GM12878 (cell line): ENCODE measurements at regions not wholly inside any gene's neighbourhood (a gene's known extent, or its start where the extent isn't known, plus 50 kb on each side); places are given as distances from the start of the nearest gene placed in this dataset.

Experiments used
- ATAC-seq: fragments of 200-7000 bp; cut with Tn5 transposase; 3 replicates; pipeline ENCODE4 v1.9.1; 2020; ENCODE audit warnings: mild to moderate bottlenecking, moderate library complexity
- BruUV-seq: library from RNA; stranded (reverse); fragments of 400-500 nt; replicated peaks from 2 replicates; lab custom pipeline; 2021; lab: Mats Ljungman, UMichigan
- CTCF ChIA-PET: fragments of 300-600 bp; sonication (Branson Sonifier 250); formaldehyde crosslinking; extraction: SDS; loops from one replicate; lab custom pipeline; 2021; ENCODE audit warnings: inconsistent platforms; lab: Yijun Ruan, JAX
- POLR2A ChIA-PET: fragments of 350-600 bp; formaldehyde crosslinking; extraction: SDS; loops from one replicate; lab custom pipeline; 2021; ENCODE audit warnings: inconsistent platforms; lab: Charles Lee
- RAD21 ChIA-PET: fragments of 300-600 bp; sonication (Branson Sonifier 250); formaldehyde crosslinking; loops from one replicate; lab custom pipeline; 2023; ENCODE audit warnings: antibody characterized with exemption; ENCODE audit not compliant: unreplicated experiment; lab: Charles Lee
- SMC1A ChIA-PET: fragments of 300-600 bp; sonication (Branson Sonifier 250); formaldehyde crosslinking; loops from one replicate; lab custom pipeline; 2023; ENCODE audit not compliant: unreplicated experiment, uncharacterized antibody; lab: Charles Lee
- DNase-seq: peaks from one replicate; pipeline ENCODE4 v3.0.0-alpha.2; 2011; ENCODE audit warnings: low read depth, low spot score
- FAIRE-seq: peaks from 3 replicates; lab custom pipeline; 2011; peaks lifted over from hg19 to GRCh38; lab: Jason Lieb, UNC
- H2AFZ ChIP-seq: 2 replicates; pipeline ENCODE4 v1.6.0; 2011; ENCODE audit warnings: low read depth, low read length, control low read depth; ENCODE audit not compliant: control insufficient read depth
- H3K27ac ChIP-seq: 2 replicates; pipeline ENCODE4 v1.5.1; 2011; ENCODE audit warnings: control low read depth; ENCODE audit not compliant: control insufficient read depth, insufficient read depth
- H3K27me3 ChIP-seq, 2 experiments: replicated peaks in 1 of 2; 2 replicates each; pipeline versions ENCODE4 v1.6.0 to v1.6.1; 2011; ENCODE audit warnings: low read length in 1 of 2; ENCODE audit not compliant: control insufficient read depth in 2 of 2, insufficient read depth in 2 of 2
- H3K36me3 ChIP-seq, 2 experiments: 2 replicates each; pipeline ENCODE4 v1.5.1; 2011; ENCODE audit warnings: low read length in 1 of 2; ENCODE audit not compliant: control insufficient read depth in 2 of 2, insufficient read depth in 2 of 2
- H3K4me1 ChIP-seq: 2 replicates; pipeline ENCODE4 v1.6.1; 2011; ENCODE audit warnings: mild to moderate bottlenecking, low read length, moderate library complexity, mixed read lengths; ENCODE audit not compliant: control insufficient read depth, insufficient read depth
- H3K4me2 ChIP-seq: 2 replicates; pipeline ENCODE4 v1.6.0; 2011; ENCODE audit warnings: control low read depth; ENCODE audit not compliant: control insufficient read depth, insufficient read depth
- H3K4me3 ChIP-seq: fragments of 200-600 bp; sonication (generic); 2 replicates; pipeline ENCODE4 v1.5.1; 2016
- H3K79me2 ChIP-seq: 2 replicates; pipeline ENCODE4 v1.6.0; 2011; ENCODE audit warnings: low read length; ENCODE audit not compliant: control insufficient read depth, insufficient read depth
- H3K9ac ChIP-seq: 2 replicates; pipeline ENCODE4 v1.8.0; 2011; ENCODE audit warnings: low read length, control low read depth, mixed read lengths; ENCODE audit not compliant: control insufficient read depth, insufficient read depth
- H3K9me3 ChIP-seq: replicated peaks from 3 replicates; pipeline ENCODE4 v1.5.1; 2011; ENCODE audit warnings: mild to moderate bottlenecking, low read length; ENCODE audit not compliant: control insufficient read depth, insufficient read depth
- H4K20me1 ChIP-seq: 2 replicates; pipeline ENCODE4 v1.6.0; 2011; ENCODE audit not compliant: control insufficient read depth, insufficient read depth
- BMI1 ChIP-seq: fragments of 450-650 bp; IDR thresholded peaks from 2 replicates; pipeline ENCODE4 v1.6.1; 2016; ENCODE audit warnings: mild to moderate bottlenecking, moderate library complexity, borderline replicate concordance
- CREB1 ChIP-seq: IDR thresholded peaks from 2 replicates; pipeline ENCODE4 v1.6.1; 2012; ENCODE audit warnings: low read depth, mild to moderate bottlenecking, inconsistent platforms
- HDAC2 ChIP-seq: fragments of 200-600 bp; sonication (generic); IDR thresholded peaks from 2 replicates; pipeline ENCODE4 v1.6.1; 2017
- IRF4 ChIP-seq: IDR thresholded peaks from 2 replicates; pipeline ENCODE4 v1.6.1; 2011; ENCODE audit warnings: low read depth, low read length
- NR2C1 ChIP-seq: fragments of 450-650 bp; IDR thresholded peaks from 2 replicates; pipeline ENCODE4 v1.6.1; 2017; ENCODE audit warnings: antibody characterized with exemption, mild to moderate bottlenecking, moderate library complexity
- NRF1 ChIP-seq: conservative IDR thresholded peaks from 2 replicates; pipeline ENCODE4 v1.6.1; 2011; ENCODE audit warnings: mild to moderate bottlenecking, low read depth, low read length, improper control_type of control experiment
- RFX5 ChIP-seq: IDR thresholded peaks from 2 replicates; pipeline ENCODE4 v1.6.1; 2011; ENCODE audit warnings: low read depth, low read length, improper control_type of control experiment
- SMC3 ChIP-seq: IDR thresholded peaks from 2 replicates; pipeline ENCODE4 v1.6.1; 2011; ENCODE audit warnings: low read length, improper control_type of control experiment, borderline replicate concordance
- SUPT20H ChIP-seq: IDR thresholded peaks from 2 replicates; pipeline ENCODE4 v1.6.1; 2011; ENCODE audit warnings: low read depth, mild to moderate bottlenecking, low read length, moderate library complexity, borderline replicate concordance; ENCODE audit not compliant: control insufficient read depth
- ZNF207 ChIP-seq: fragments of 450-650 bp; IDR thresholded peaks from 2 replicates; pipeline ENCODE4 v1.6.1; 2014; ENCODE audit warnings: antibody characterized with exemption, mild to moderate bottlenecking, borderline replicate concordance
- WGBS: methylation state at CpG from one replicate; pipeline ENCODE4 v1.1.6; 2016; ENCODE audit warnings: low lambda C conversion rate; ENCODE audit not compliant: insufficient replicate concordance, insufficient coverage; ENCODE audit errors: missing lambda C conversion rate; 5-methylcytosine and 5-hydroxymethylcytosine counted together
- in situ Hi-C: fragments of 300-500 bp; cut with MboI; formaldehyde crosslinking; loops from 9 replicates; pipeline ENCODE4 v1.14.3; 2018; ENCODE audit warnings: mixed read lengths
- intact Hi-C: fragments of 100-400 bp; cut with micrococcal nuclease; formaldehyde crosslinking; loops from one replicate; pipeline ENCODE4 v1.14.2; 2022; ENCODE audit not compliant: unreplicated experiment

- ChIA-PET SMC1A (interaction anchor here (0.7 kb wide), 1 partner anchor 9 kb away, joined by 3 read pairs; no protein-coding TSS in a partner anchor), CTCF (no interaction called here), RAD21 (no interaction called here), POLR2A (no interaction called here)
- DNase-seq (no peak), ATAC-seq (no peak), FAIRE-seq (no peak)
- 42% methylated on average over 3 of the region's 3 CpGs for WGBS
- Histone ChIP-seq H3K36me3 (no peaks in the 10 kb centered on the region), H3K9ac (no peak overlapping the region), H3K9me3 (no peaks in the 10 kb centered on the region), H3K27me3 (no peaks in the 10 kb centered on the region), H3K4me2 (no peak overlapping the region), H2AFZ (no peak overlapping the region), H3K4me3 (no peak overlapping the region), H3K27ac (no peak overlapping the region), H4K20me1 (no peaks in the 10 kb centered on the region), H3K4me1 (no peaks in the 10 kb centered on the region), H3K79me2 (no peaks in the 10 kb centered on the region)
- in situ Hi-C loops: no loop called here
- no TSS peak for BruUV-seq
- intact Hi-C loops: no loop called here
- TF ChIP-seq SMC3 (no peak), BMI1 (no peak), NR2C1 (no peak), CREB1 (no peak), IRF4 (no peak), ZNF207 (no peak)
These were observed 182.7 kb upstream of the PCDH7 start for GRCh38 chr4:30537456-30537855.

- no peak for TF ChIP-seq SUPT20H
- no peak for TF ChIP-seq NRF1
- no peak for TF ChIP-seq HDAC2
- TF ChIP-seq RFX5: no peak
- no peaks in the 10 kb centered on the region for H3K9me3 ChIP-seq
- H3K4me1 ChIP-seq: no peaks in the 10 kb centered on the region
- intact Hi-C loops (no loop called here), in situ Hi-C loops (no loop called here)
- no peaks in the 10 kb centered on the region for H3K27me3 ChIP-seq
- 4% methylated on average over 5 of the region's 5 CpGs for WGBS
- ChIA-PET POLR2A (no interaction called here), SMC1A (interaction anchor here (1.0 kb wide), 1 partner anchor 26 kb away, joined by 3 read pairs; no protein-coding TSS in a partner anchor), CTCF (interaction anchor here (1.1 kb wide), 1 partner anchor 27 kb away, joined by 5 read pairs; no protein-coding TSS in a partner anchor), RAD21 (no interaction called here)
- BruUV-seq: no TSS peak
- no peaks in the 10 kb centered on the region for H4K20me1 ChIP-seq
- H3K36me3 ChIP-seq: no peaks in the 10 kb centered on the region
- H3K27ac ChIP-seq: no peak overlapping the region
- no peak for DNase-seq
- no peaks in the 10 kb centered on the region for H3K79me2 ChIP-seq
- H2AFZ ChIP-seq: no peak overlapping the region
- H3K4me2 ChIP-seq: no peak overlapping the region
- H3K4me3 ChIP-seq: no peak overlapping the region
- no peak overlapping the region for H3K9ac ChIP-seq
- FAIRE-seq: no peak
- ATAC-seq: no peak
These were observed 181.4 kb upstream of the PCDH7 start for GRCh38 chr4:30538794-30539193.
